GM18868 (cell line): ENCODE measurements at regions not wholly inside any gene's neighbourhood (a gene's known extent, or its start where the extent isn't known, plus 50 kb on each side); places are given as distances from the start of the nearest gene placed in this dataset.
"Not testable (repeated sequence)": the region's sequence is repeated elsewhere in the genome, so short reads cannot be mapped to it uniquely, and the experiment has no call there.

Experiments
- ATAC-seq: cut with Tn5 transposase; IDR thresholded peaks from one replicate; pipeline ENCODE4 v1.9.1; 2021; ENCODE audit warnings: mild to moderate bottlenecking, moderate library complexity; ENCODE audit not compliant: unreplicated experiment

GRCh38 chr3:10109-10996, 186.2 kb upstream of the CHL1 start:
- ATAC-seq: not testable (repeated sequence)

GRCh38 chr3:11734-12133, 184.8 kb upstream of the CHL1 start:
- ATAC-seq: no peak

GRCh38 chr3:14652-15051, 181.9 kb upstream of the CHL1 start:
- no peak for ATAC-seq

GRCh38 chr3:16366-16765, 180.2 kb upstream of the CHL1 start:
- no peak for ATAC-seq

GRCh38 chr3:20421-20820, 176.1 kb upstream of the CHL1 start:
- ATAC-seq: no peak

GRCh38 chr3:24006-24405, 172.6 kb upstream of the CHL1 start:
- no peak for ATAC-seq

- ATAC-seq: no peak
Observed at GRCh38 chr3:25056-25455, 171.5 kb upstream of the CHL1 start.

- not testable (repeated sequence) for ATAC-seq
Observed at GRCh38 chr3:35985-36384, 160.6 kb upstream of the CHL1 start.

GRCh38 chr3:42871-43744, 153.5 kb upstream of the CHL1 start:
- peak; percentile 51 for ATAC-seq

- no peak for ATAC-seq
Observed at GRCh38 chr3:44028-44676, 152.4 kb upstream of the CHL1 start.

GRCh38 chr3:44941-45340, 151.6 kb upstream of the CHL1 start:
- not testable (repeated sequence) for ATAC-seq

GRCh38 chr3:46576-46975, 150.0 kb upstream of the CHL1 start:
- no peak for ATAC-seq

GRCh38 chr3:53441-53840, 143.1 kb upstream of the CHL1 start:
- not testable (repeated sequence) for ATAC-seq

- ATAC-seq: no peak
Observed at GRCh38 chr3:54240-54639, 142.3 kb upstream of the CHL1 start.

- no peak for ATAC-seq
Observed at GRCh38 chr3:56672-57071, 139.9 kb upstream of the CHL1 start.

GRCh38 chr3:59854-60253, 136.7 kb upstream of the CHL1 start:
- ATAC-seq: no peak

- no peak for ATAC-seq
Observed at GRCh38 chr3:63095-63765, 133.3 kb upstream of the CHL1 start.

GRCh38 chr3:69690-70089, 126.9 kb upstream of the CHL1 start:
- ATAC-seq: no peak

GRCh38 chr3:72776-73175, 123.8 kb upstream of the CHL1 start:
- no peak for ATAC-seq

GRCh38 chr3:73271-73670, 123.3 kb upstream of the CHL1 start:
- ATAC-seq: no peak
